Body of pancreas (tissue), 4 donors: ENCODE measurements at regions not wholly inside any gene's neighbourhood (a gene's known extent, or its start where the extent isn't known, plus 50 kb on each side); places are given as distances from the start of the nearest gene placed in this dataset.

Source experiments
- ATAC-seq: fragments of 150-250 bp; one replicate; pipeline ENCODE4 v1.9.1; 2016
- DNase-seq, 4 donors: peaks; one replicate each; pipeline ENCODE4 v3.0.0-alpha.2; 2019
- H3K27ac ChIP-seq, 4 donors: fragments of 200-600 bp; sonication (generic); 1 replicate in 3 of 4; 2 replicates in 1 of 4; pipeline versions ENCODE4 v1.5.1 to v1.6.1; 2016 to 2019; ENCODE audit warnings: mild to moderate bottlenecking in 1 of 4, mixed read lengths in 1 of 4, moderate library complexity in 1 of 4
- H3K27me3 ChIP-seq, 2 donors: fragments of 200-600 bp; sonication (generic); one replicate each; pipeline ENCODE4 v1.6.0; 2016; ENCODE audit warnings: mild to moderate bottlenecking in 1 of 2
- H3K36me3 ChIP-seq, 2 donors: fragments of 200-600 bp; sonication (generic); replicated peaks in 1 of 2; 2 replicates each; pipeline ENCODE4 v1.5.1; 2016; ENCODE audit warnings: low read depth in 2 of 2; ENCODE audit not compliant: insufficient read depth in 1 of 2
- H3K4me1 ChIP-seq: fragments of 200-600 bp; sonication (generic); one replicate; pipeline ENCODE4 v1.6.0; 2016
- H3K4me3 ChIP-seq, 2 donors: fragments of 200-600 bp; sonication (generic); 1 replicate in 1 of 2; 2 replicates in 1 of 2; pipeline ENCODE4 v1.5.1; 2016 to 2019
- H3K9me3 ChIP-seq, 3 donors: fragments of 200-600 bp; sonication (generic); 1 replicate in 2 of 3; 2 replicates in 1 of 3; pipeline ENCODE4 v1.5.1; 2016
- POLR2A ChIP-seq, 3 donors: fragments of 450-650 bp; IDR thresholded peaks; one replicate each; pipeline ENCODE4 v1.6.1; 2016; ENCODE audit warnings: antibody characterized with exemption in 3 of 3, mild to moderate bottlenecking in 2 of 3
- WGBS, 2 donors: methylation state at CpG; one replicate each; pipeline ENCODE4 v1.1.5; 2017; 5-methylcytosine and 5-hydroxymethylcytosine counted together
- intact Hi-C: fragments of 100-400 bp; cut with DNase I; formaldehyde crosslinking; loops from one replicate; pipeline ENCODE4 v1.15.1; 2023
- TF ChIP-seq, protein P1 (sequence below), 7 experiments: fragments of 450-650 bp in 4 of 7; fragments of 200-600 bp in 3 of 7; sonication (generic) in 3 of 7; IDR thresholded peaks; one replicate each; pipeline ENCODE4 v1.5.1; 2016 to 2019; ENCODE audit warnings: antibody characterized with exemption in 7 of 7

DNA sequence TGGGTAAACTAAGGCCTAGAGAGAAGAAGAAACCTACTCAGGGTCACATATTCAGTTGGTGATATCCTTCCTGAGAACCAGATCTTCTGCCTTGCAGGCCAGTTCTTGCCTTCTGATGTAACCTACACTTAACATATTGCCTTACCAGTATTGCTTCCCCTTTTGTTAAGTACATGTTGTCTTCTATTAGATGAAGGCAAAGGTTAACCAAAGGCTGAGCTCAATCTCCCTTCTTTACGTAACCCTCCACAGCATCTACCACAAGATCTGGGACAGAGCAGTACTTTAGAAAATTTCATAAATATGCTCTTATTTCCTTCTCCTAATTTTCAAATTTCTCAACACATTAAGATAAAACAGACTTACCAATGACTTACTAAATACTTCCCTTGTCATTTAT, 474.4 kb downstream of the SH2D1A start:
- H3K9me3 ChIP-seq, result no peaks in the 10 kb centered on the region
- no peak for DNase-seq
- intact Hi-C loops, result no loop called here
- no peak overlapping the region for H3K4me3 ChIP-seq
- no peak overlapping the region for H3K27ac ChIP-seq
- no peaks in the 10 kb centered on the region for H3K27me3 ChIP-seq
- no peaks in the 10 kb centered on the region for H3K36me3 ChIP-seq
- ATAC-seq, result no peak
- WGBS, 2 donors, result 67 to 100% methylated on average over 1 of the region's 1 CpG
- TF ChIP-seq POLR2A (IDR thresholded peaks at IDR 0.05), result no peak
- TF ChIP-seq, protein P1, sequence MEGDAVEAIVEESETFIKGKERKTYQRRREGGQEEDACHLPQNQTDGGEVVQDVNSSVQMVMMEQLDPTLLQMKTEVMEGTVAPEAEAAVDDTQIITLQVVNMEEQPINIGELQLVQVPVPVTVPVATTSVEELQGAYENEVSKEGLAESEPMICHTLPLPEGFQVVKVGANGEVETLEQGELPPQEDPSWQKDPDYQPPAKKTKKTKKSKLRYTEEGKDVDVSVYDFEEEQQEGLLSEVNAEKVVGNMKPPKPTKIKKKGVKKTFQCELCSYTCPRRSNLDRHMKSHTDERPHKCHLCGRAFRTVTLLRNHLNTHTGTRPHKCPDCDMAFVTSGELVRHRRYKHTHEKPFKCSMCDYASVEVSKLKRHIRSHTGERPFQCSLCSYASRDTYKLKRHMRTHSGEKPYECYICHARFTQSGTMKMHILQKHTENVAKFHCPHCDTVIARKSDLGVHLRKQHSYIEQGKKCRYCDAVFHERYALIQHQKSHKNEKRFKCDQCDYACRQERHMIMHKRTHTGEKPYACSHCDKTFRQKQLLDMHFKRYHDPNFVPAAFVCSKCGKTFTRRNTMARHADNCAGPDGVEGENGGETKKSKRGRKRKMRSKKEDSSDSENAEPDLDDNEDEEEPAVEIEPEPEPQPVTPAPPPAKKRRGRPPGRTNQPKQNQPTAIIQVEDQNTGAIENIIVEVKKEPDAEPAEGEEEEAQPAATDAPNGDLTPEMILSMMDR (IDR thresholded peaks at IDR 0.05), result no peak
- no peaks in the 10 kb centered on the region for H3K4me1 ChIP-seq

DNA sequence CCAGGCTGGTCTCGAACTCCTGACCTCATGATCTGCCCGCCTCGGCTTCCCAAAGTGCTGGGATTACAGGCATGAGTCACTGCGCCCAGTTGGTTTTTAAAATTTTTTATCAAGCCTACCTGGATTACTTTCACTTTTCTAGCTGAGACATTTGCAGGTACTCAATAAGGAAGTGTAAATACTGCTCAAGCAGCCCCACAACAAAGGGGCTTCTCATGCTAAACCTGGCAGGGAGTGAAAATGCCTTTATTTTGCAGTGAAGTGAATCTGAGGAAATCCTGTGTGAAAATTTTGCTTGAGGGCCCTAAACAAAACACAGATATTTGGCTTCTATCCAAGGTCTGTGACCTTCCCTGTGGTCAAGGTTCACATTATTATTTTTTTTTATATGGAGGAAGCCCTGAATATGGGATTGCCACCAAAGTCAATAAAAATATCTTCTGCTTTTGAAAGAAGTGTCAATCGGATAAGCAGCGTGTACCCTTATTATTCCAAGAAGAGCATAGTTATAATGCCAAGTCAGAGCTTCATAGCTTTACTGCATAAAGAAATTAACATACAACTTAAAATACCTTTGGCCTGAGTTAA, 481.0 kb downstream of the SH2D1A start:
- Histone ChIP-seq H3K27ac (no peak overlapping the region), H3K36me3 (no peaks in the 10 kb centered on the region), H3K9me3 (no peaks in the 10 kb centered on the region), H3K4me1 (no peaks in the 10 kb centered on the region), H3K27me3 (no peaks in the 10 kb centered on the region), H3K4me3 (no peak overlapping the region)
- intact Hi-C loops, result no loop called here
- no peak for DNase-seq
- TF ChIP-seq, protein P1 (IDR thresholded peaks at IDR 0.05), result no peak
- TF ChIP-seq POLR2A (IDR thresholded peaks at IDR 0.05), result no peak
- no peak for ATAC-seq
- WGBS, 2 donors, result 67 to 70% methylated on average over 6 of the region's 6 CpGs

DNA sequence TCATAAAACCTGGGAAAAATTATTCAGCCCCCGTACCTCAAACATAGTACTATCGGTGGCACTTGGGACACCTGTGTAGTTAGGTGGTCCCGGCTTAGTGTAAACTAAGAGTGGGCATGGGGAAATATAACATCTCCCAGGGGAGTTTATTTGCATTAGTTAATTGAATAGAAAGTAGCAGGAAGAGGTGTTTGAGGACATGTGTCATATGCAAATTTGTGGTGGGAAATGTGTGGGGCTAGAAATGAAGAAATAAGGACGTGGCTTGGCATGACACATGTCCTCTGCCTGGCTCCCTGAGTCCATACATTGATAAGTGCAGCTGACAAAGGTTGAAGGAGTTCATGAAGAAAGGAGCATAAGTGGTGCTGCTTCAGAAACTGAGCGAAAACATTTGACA, 483.6 kb downstream of the SH2D1A start:
- Histone ChIP-seq H3K27me3 (no peaks in the 10 kb centered on the region), H3K4me3 (no peak overlapping the region), H3K4me1 (no peaks in the 10 kb centered on the region), H3K36me3 (no peaks in the 10 kb centered on the region), H3K27ac (no peak overlapping the region), H3K9me3 (no peaks in the 10 kb centered on the region)
- DNase-seq (no peak), ATAC-seq (no peak)
- WGBS, 2 donors, result 86 to 90% methylated on average over 5 of the region's 5 CpGs
- intact Hi-C loops, result no loop called here
- no peak for TF ChIP-seq POLR2A (IDR thresholded peaks at IDR 0.05)
- TF ChIP-seq, protein P1 (IDR thresholded peaks at IDR 0.05), result no peak

DNA sequence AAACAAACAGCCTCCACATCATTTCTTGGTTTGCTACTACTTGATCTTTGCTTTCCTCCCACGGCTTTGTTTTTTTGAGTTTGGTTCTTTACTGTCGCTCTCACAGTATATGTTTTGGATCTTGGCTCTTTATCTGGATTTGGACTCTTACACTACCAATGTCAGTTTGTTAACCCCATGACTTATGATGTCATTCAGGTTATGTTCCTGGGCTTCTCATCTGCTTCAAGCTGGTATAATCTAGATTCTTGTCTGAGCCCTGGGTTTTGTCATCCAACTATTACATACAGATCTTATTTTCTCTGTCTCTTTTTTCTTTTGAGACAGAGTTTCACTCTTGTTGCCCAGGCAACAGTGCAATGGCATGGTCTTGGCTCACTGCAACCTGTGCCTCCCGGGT, 482.9 kb upstream of the TEX13C start:
- Histone ChIP-seq H3K4me3 (no peak overlapping the region), H3K9me3 (no peaks in the 10 kb centered on the region), H3K27me3 (no peaks in the 10 kb centered on the region), H3K36me3 (no peaks in the 10 kb centered on the region), H3K4me1 (no peaks in the 10 kb centered on the region), H3K27ac (no peak overlapping the region)
- no peak for TF ChIP-seq POLR2A (IDR thresholded peaks at IDR 0.05)
- TF ChIP-seq, protein P1 (IDR thresholded peaks at IDR 0.05), result no peak
- DNase-seq (no peak), ATAC-seq (no peak)
- intact Hi-C loops, result no loop called here
- WGBS, 2 donors, result 87 to 95% methylated on average over 3 of the region's 3 CpGs

DNA sequence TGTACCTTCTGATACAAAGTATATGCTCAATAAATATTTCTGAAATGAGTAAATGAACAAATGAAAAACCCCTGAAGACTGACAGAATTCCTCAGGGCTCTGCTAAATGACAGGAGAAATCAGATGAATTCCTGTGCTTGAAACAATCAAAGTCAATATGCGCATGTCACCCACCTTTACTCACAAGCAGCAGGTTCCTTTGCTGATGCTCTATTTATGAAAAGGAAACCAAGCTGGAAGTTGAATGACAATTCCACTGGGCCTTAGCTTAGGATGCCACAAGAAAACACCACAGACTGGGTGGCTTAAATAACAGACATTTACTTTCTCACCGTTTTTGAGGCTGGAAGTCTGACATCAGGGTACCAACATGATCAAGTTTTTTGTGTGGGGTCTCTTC, 477.5 kb upstream of the TEX13C start:
- Histone ChIP-seq H3K36me3 (no peaks in the 10 kb centered on the region), H3K27me3 (no peaks in the 10 kb centered on the region), H3K27ac (no peak overlapping the region), H3K4me3 (no peak overlapping the region), H3K4me1 (no peaks in the 10 kb centered on the region), H3K9me3 (no peaks in the 10 kb centered on the region)
- ATAC-seq (no peak), DNase-seq (no peak)
- intact Hi-C loops, result no loop called here
- TF ChIP-seq POLR2A (IDR thresholded peaks at IDR 0.05), result no peak
- TF ChIP-seq, protein P1 (IDR thresholded peaks at IDR 0.05), result no peak
- WGBS, 2 donors, result 53 to 100% methylated on average over 1 to 2 of the region's 2 CpGs
